GM23338 (cell line): ENCODE measurements at regions not wholly inside any gene's neighbourhood (a gene's known extent, or its start where the extent isn't known, plus 50 kb on each side); places are given as distances from the start of the nearest gene placed in this dataset.
A peak's percentile ranks its signal among the peaks of the same experiment; 100 is the strongest.

Experiments
- ATAC-seq: fragments of 200-7000 bp; cut with Tn5 transposase; 3 replicates; pipeline ENCODE4 v1.9.1; 2020
- DNase-seq: peaks from one replicate; pipeline ENCODE4 v3.0.0-alpha.2; 2015; ENCODE audit warnings: low spot score
- H2AFZ ChIP-seq: fragments of 200-600 bp; sonication (generic); 2 replicates; pipeline ENCODE4 v1.8.0; 2016; ENCODE audit warnings: antibody characterized with exemption, mild to moderate bottlenecking, moderate library complexity
- H3F3A ChIP-seq: fragments of 200-600 bp; sonication (generic); replicated peaks from 2 replicates; pipeline ENCODE4 v1.8.0; 2017; ENCODE audit warnings: antibody characterized with exemption, mixed run types, low read depth
- H3K27ac ChIP-seq: fragments of 200-600 bp; sonication (generic); 2 replicates; pipeline ENCODE4 v1.6.1; 2016; ENCODE audit warnings: low read depth
- H3K27me3 ChIP-seq: fragments of 200-600 bp; sonication (generic); 2 replicates; pipeline ENCODE4 v1.8.0; 2016; ENCODE audit warnings: mild to moderate bottlenecking, mixed run types, moderate library complexity; ENCODE audit not compliant: insufficient read depth
- H3K36me3 ChIP-seq: fragments of 200-600 bp; sonication (generic); 2 replicates; pipeline ENCODE4 v1.8.0; 2016; ENCODE audit warnings: mild to moderate bottlenecking; ENCODE audit not compliant: insufficient read depth
- H3K4me1 ChIP-seq: fragments of 200-600 bp; sonication (generic); 2 replicates; pipeline ENCODE4 v1.8.0; 2016; ENCODE audit warnings: mild to moderate bottlenecking, moderate library complexity; ENCODE audit not compliant: insufficient read depth
- H3K4me2 ChIP-seq: fragments of 200-600 bp; sonication (generic); 2 replicates; pipeline ENCODE4 v1.7.1; 2017; ENCODE audit warnings: mixed run types
- H3K4me3 ChIP-seq: fragments of 200-600 bp; sonication (generic); 2 replicates; pipeline ENCODE4 v1.6.1; 2016; ENCODE audit warnings: mixed run types
- H3K79me2 ChIP-seq: fragments of 200-600 bp; sonication (generic); replicated peaks from 2 replicates; pipeline ENCODE4 v1.8.0; 2017; ENCODE audit warnings: mild to moderate bottlenecking; ENCODE audit not compliant: insufficient read depth
- H3K9me2 ChIP-seq: fragments of 200-600 bp; sonication (generic); 2 replicates; pipeline ENCODE4 v1.8.0; 2017; ENCODE audit not compliant: insufficient read depth
- H4K20me1 ChIP-seq: fragments of 200-600 bp; sonication (generic); replicated peaks from 2 replicates; pipeline ENCODE4 v1.8.0; 2017; ENCODE audit warnings: mild to moderate bottlenecking; ENCODE audit not compliant: insufficient read depth
- H3K27ac Mint-ChIP-seq: 2 replicates; pipeline ENCODE4 v1.8.0; 2020; ENCODE audit warnings: inconsistent platforms, mild to moderate bottlenecking, moderate library complexity, mixed read lengths
- H3K27me3 Mint-ChIP-seq: 3 replicates; pipeline ENCODE4 v1.8.0; 2022; ENCODE audit warnings: low read depth, mild to moderate bottlenecking, moderate library complexity, mixed read lengths, inconsistent platforms; ENCODE audit not compliant: insufficient read depth, poor library complexity
- H3K36me3 Mint-ChIP-seq: 3 replicates; pipeline ENCODE4 v1.8.0; 2021; ENCODE audit warnings: low read depth, mild to moderate bottlenecking, inconsistent platforms, moderate library complexity, mixed read lengths
- H3K4me1 Mint-ChIP-seq: 3 replicates; pipeline ENCODE4 v1.8.0; 2020; ENCODE audit warnings: mild to moderate bottlenecking, inconsistent platforms, mixed read lengths
- H3K4me3 Mint-ChIP-seq: 3 replicates; pipeline ENCODE4 v1.8.0; 2021; ENCODE audit warnings: moderate library complexity, mild to moderate bottlenecking, inconsistent platforms, mixed read lengths
- H3K9me3 Mint-ChIP-seq: 3 replicates; pipeline ENCODE4 v1.8.0; 2020; ENCODE audit warnings: moderate library complexity, mild to moderate bottlenecking, inconsistent platforms, mixed read lengths
- CREB1 ChIP-seq: fragments of 250-450 bp; sonication (Bioruptor Pico); IDR thresholded peaks from 2 replicates; pipeline ENCODE4 v1.5.0; 2020; ENCODE audit warnings: low read depth, mild to moderate bottlenecking, moderate library complexity
- CTCF ChIP-seq, 2 experiments: fragments of 200-600 bp in 1 of 2; sonication (generic) in 1 of 2; conservative IDR thresholded peaks; 2 replicates each; pipeline versions ENCODE4 v1.5.1 to v1.6.1; 2016 to 2017; ENCODE audit warnings: antibody characterized with exemption in 2 of 2, low read depth in 2 of 2, mild to moderate bottlenecking in 2 of 2, moderate library complexity in 1 of 2
- ETS1 ChIP-seq: IDR thresholded peaks from 2 replicates; pipeline ENCODE4 v1.6.1; 2016; ENCODE audit warnings: antibody characterized with exemption
- EZH2phosphoT487 ChIP-seq: fragments of 200-600 bp; sonication (generic); IDR thresholded peaks from one replicate; pipeline ENCODE4 v1.8.1; 2018; ENCODE audit warnings: antibody characterized with exemption; ENCODE audit not compliant: unreplicated experiment
- JUNB ChIP-seq: IDR thresholded peaks from one replicate; pipeline ENCODE4 v1.6.1; 2016; ENCODE audit warnings: antibody characterized with exemption; ENCODE audit not compliant: unreplicated experiment
- NANOG ChIP-seq: IDR thresholded peaks from 2 replicates; pipeline ENCODE4 v1.6.1; 2016; ENCODE audit warnings: antibody characterized with exemption, borderline replicate concordance
- POLR2AphosphoS5 ChIP-seq: IDR thresholded peaks from 2 replicates; pipeline ENCODE4 v1.6.1; 2016; ENCODE audit warnings: antibody characterized with exemption, low read depth
- REST ChIP-seq: IDR thresholded peaks from one replicate; pipeline ENCODE4 v1.6.1; 2018; ENCODE audit warnings: antibody characterized with exemption; ENCODE audit not compliant: unreplicated experiment
- STAT1 ChIP-seq: IDR thresholded peaks from one replicate; pipeline ENCODE4 v1.6.1; 2016; ENCODE audit warnings: antibody characterized with exemption; ENCODE audit not compliant: unreplicated experiment
- ZNF114 ChIP-seq: fragments of 250-450 bp; sonication (Bioruptor Pico); IDR thresholded peaks from 2 replicates; pipeline ENCODE4 v1.5.0; 2020; ENCODE audit warnings: mild to moderate bottlenecking, moderate library complexity
- ZNF331 ChIP-seq: fragments of 250-450 bp; sonication (Bioruptor Pico); IDR thresholded peaks from 2 replicates; pipeline ENCODE4 v1.5.0; 2020; ENCODE audit warnings: low read depth, mild to moderate bottlenecking, moderate library complexity

- Histone ChIP-seq H3K9me2 (peaks cover 5% of the 10 kb centered on the region; the same call in 1 of the 2 replicates), H2AFZ (no peak overlapping the region), H3F3A (no peaks in the 10 kb centered on the region), H3K4me2 (no peak overlapping the region), H3K79me2 (no peaks in the 10 kb centered on the region), H3K4me3 (no peak overlapping the region), H4K20me1 (no peaks in the 10 kb centered on the region), H3K27ac (no peak overlapping the region), H3K27me3 (no peaks in the 10 kb centered on the region), H3K36me3 (no peaks in the 10 kb centered on the region), H3K4me1 (no peaks in the 10 kb centered on the region)
- ATAC-seq, result peak; percentile 22; the same call in 1 of the 3 replicates
- 0 out of 3 replicates have a peak, but pooled peaks cover 2% of the 10 kb centered on the region for H3K4me1 Mint-ChIP-seq
- no peaks in the 10 kb centered on the region; the same call in 2 of the 3 replicates for H3K36me3 Mint-ChIP-seq
- no peak for DNase-seq
- no peak overlapping the region for H3K4me3 Mint-ChIP-seq
- no peak for TF ChIP-seq JUNB
- no peak for TF ChIP-seq REST
- no peak for TF ChIP-seq ZNF114 (CRISPR knock-in tag)
- no peak for TF ChIP-seq POLR2AphosphoS5
- no peak for TF ChIP-seq ZNF331 (CRISPR knock-in tag)
- TF ChIP-seq CTCF (conservative IDR thresholded peaks at IDR 0.05; ENCODE audit: low read depth in 2 of 2), result no peak
- TF ChIP-seq ETS1, result no peak
- no peak for TF ChIP-seq NANOG
- TF ChIP-seq CREB1 (CRISPR knock-in tag), result no peak
- no peak for TF ChIP-seq STAT1
- no peak for TF ChIP-seq EZH2phosphoT487
- no peaks in the 10 kb centered on the region for H3K27me3 Mint-ChIP-seq
- H3K9me3 Mint-ChIP-seq, result peaks cover 10% of the 10 kb centered on the region
- H3K27ac Mint-ChIP-seq, result no peak overlapping the region
Measured at GRCh38 chr4:173777921-173778320, 247.9 kb upstream of the HAND2 start.
